Bronchial epithelial cell (primary cell): ENCODE measurements at regions not wholly inside any gene's neighbourhood (a gene's known extent, or its start where the extent isn't known, plus 50 kb on each side); places are given as distances from the start of the nearest gene placed in this dataset.
A peak's percentile ranks its signal among the peaks of the same experiment; 100 is the strongest.

ENCODE experiments used
- DNase-seq: peaks from one replicate; pipeline ENCODE4 v3.0.0-alpha.2; 2010; ENCODE audit warnings: low read depth
- FAIRE-seq: peaks from 2 replicates; lab custom pipeline; 2011; peaks lifted over from hg19 to GRCh38; lab: Jason Lieb, UNC
- H3K27me3 ChIP-seq: 2 replicates; pipeline ENCODE4 v1.5.1; 2011; ENCODE audit warnings: low read length; ENCODE audit not compliant: control insufficient read depth, insufficient read depth
- H3K36me3 ChIP-seq: 2 replicates; pipeline ENCODE4 v1.5.1; 2011; ENCODE audit warnings: low read length; ENCODE audit not compliant: control insufficient read depth, insufficient read depth
- H3K4me3 ChIP-seq: 2 replicates; pipeline ENCODE4 v1.5.1; 2011; ENCODE audit warnings: mild to moderate bottlenecking, low read depth, low read length, control low read depth
- TF ChIP-seq, protein P1 (sequence below): IDR thresholded peaks from 2 replicates; pipeline ENCODE4 v1.5.1; 2011; ENCODE audit warnings: mild to moderate bottlenecking, moderate library complexity, low read length, control low read depth, inconsistent platforms; ENCODE audit not compliant: insufficient read depth, severe bottlenecking

- TF ChIP-seq, protein P1, sequence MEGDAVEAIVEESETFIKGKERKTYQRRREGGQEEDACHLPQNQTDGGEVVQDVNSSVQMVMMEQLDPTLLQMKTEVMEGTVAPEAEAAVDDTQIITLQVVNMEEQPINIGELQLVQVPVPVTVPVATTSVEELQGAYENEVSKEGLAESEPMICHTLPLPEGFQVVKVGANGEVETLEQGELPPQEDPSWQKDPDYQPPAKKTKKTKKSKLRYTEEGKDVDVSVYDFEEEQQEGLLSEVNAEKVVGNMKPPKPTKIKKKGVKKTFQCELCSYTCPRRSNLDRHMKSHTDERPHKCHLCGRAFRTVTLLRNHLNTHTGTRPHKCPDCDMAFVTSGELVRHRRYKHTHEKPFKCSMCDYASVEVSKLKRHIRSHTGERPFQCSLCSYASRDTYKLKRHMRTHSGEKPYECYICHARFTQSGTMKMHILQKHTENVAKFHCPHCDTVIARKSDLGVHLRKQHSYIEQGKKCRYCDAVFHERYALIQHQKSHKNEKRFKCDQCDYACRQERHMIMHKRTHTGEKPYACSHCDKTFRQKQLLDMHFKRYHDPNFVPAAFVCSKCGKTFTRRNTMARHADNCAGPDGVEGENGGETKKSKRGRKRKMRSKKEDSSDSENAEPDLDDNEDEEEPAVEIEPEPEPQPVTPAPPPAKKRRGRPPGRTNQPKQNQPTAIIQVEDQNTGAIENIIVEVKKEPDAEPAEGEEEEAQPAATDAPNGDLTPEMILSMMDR = no peak
- DNase-seq (no peak), FAIRE-seq (no peak)
- Histone ChIP-seq H3K36me3 (no peaks in the 10 kb centered on the region), H3K27me3 (no peaks in the 10 kb centered on the region), H3K4me3 (no peak overlapping the region)
These were observed 1051.5 kb upstream of the C9orf72 start for GRCh38 chr9:28624771-28625170.

DNA sequence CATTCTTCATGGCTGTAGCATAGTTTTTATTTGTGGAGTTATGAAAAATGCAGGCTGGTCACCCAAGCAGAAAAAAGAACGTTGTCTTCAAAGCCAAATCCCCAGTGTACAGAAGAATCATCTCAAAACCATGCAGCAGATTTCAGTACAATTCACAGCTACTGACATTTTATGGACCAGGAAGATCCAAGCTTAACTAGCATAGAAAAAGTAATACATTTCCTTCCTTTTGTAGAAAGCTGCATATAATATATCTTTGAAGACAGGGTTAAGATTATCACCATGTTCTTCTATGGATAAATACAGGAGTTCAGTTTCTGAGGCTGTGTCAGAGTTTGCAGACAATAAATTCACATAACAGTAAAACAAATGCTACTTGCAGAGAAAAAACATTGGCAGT lies 1054.8 kb upstream of the C9orf72 start:
- Histone ChIP-seq H3K4me3 (no peak overlapping the region), H3K27me3 (no peaks in the 10 kb centered on the region), H3K36me3 (no peaks in the 10 kb centered on the region)
- DNase-seq (no peak), FAIRE-seq (no peak)
- TF ChIP-seq, protein P1 = no peak

DNA sequence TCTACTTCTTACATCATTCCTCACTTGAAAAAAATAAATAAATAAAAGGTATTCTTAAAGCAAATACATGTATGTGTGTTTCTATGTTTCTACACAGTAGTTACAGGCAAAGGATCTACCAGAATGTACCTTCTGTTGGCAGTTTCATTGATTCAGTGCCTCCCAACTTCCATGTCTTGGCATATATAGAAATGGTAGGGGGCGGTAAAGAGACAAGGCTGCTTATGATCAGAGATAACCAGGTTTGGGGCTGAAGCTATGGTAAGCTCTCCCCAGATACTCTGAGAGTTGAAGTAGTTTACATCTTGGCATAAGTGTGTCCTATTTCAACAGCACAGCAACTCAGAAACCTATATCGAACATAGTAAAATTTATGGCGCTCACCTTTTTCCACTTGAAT lies 1075.4 kb upstream of the C9orf72 start:
- no peaks in the 10 kb centered on the region for H3K27me3 ChIP-seq
- TF ChIP-seq, protein P1 = peak; percentile 14
- H3K36me3 ChIP-seq = no peaks in the 10 kb centered on the region
- no peak overlapping the region for H3K4me3 ChIP-seq
- DNase-seq = peak; percentile 17
- no peak for FAIRE-seq

GRCh38 chr9:28650327-28650726 lies 1077.0 kb upstream of the C9orf72 start:
- DNase-seq = no peak
- TF ChIP-seq, protein P1 = no peak
- no peak for FAIRE-seq
- Histone ChIP-seq H3K4me3 (no peak overlapping the region), H3K27me3 (no peaks in the 10 kb centered on the region), H3K36me3 (no peaks in the 10 kb centered on the region)

DNA sequence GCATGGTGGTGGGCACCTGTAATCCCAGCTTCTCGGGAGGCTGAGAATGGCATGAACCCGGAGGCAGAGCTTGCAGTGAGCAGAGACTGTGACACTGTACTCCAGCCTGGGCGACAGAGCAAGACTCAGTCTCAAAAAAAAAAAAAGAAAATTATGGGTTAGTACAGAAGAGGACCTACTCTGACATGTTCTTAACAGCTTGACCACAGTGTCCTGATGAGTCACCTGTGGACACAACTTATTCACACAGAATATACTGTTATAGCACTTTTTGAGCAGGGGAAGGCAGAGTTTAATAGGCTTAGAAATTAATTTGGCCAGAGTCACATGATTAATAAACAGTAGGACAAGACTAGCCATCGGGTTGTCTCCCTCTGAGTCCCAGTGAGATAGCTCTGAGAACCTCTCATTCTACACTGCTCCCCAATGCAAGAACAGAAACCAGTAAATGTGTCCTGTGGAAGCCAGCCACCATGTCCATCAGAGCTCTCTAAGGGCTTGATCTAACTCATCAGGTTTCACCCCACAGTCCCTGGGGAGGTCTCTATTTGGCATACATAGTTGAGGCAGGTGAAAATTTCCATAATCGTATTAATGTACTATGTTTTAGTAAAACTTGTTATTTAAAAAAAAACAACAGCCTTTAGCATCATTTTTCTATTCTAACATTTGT lies 1077.9 kb upstream of the C9orf72 start:
- Histone ChIP-seq H3K4me3 (no peak overlapping the region), H3K27me3 (no peaks in the 10 kb centered on the region), H3K36me3 (no peaks in the 10 kb centered on the region)
- FAIRE-seq (no peak), DNase-seq (no peak)
- TF ChIP-seq, protein P1 = no peak

DNA sequence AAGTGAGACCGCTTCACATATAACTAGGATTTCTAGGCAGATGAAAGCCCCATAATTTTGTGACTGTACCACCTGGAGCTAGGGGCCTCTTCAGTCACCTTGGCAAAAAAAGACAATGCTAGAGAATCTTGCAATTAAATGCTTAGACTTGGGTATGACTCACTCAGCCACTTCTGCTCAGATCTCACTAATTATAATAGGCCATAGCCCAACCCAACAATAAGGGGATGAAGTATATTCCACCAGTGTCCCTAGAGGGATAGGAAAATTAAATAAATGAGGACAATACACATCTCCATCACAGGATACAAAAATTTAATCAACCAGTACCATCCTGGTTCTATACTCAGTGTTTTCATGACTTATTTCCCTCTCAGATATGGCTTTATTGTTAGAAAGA lies 1079.9 kb upstream of the C9orf72 start:
- FAIRE-seq = no peak
- TF ChIP-seq, protein P1 = no peak

More for the DNA sequence above, 1079.9 kb upstream of the C9orf72 start:
- Histone ChIP-seq H3K36me3 (no peaks in the 10 kb centered on the region), H3K4me3 (no peak overlapping the region), H3K27me3 (no peaks in the 10 kb centered on the region)
- no peak for DNase-seq
